CD4-positive, alpha-beta T cell treated with Interleukin-1 beta for 1 hour (primary cell): ENCODE measurements at regions not wholly inside any gene's neighbourhood (a gene's known extent, or its start where the extent isn't known, plus 50 kb on each side); places are given as distances from the start of the nearest gene placed in this dataset.
"Not testable (repeated sequence)": the region's sequence is repeated elsewhere in the genome, so short reads cannot be mapped to it uniquely, and the experiment has no call there.

Source experiments
- DNase-seq, 2 donors: peaks; one replicate each; pipeline ENCODE4 v3.0.0-alpha.2; 2020 to 2022

GRCh38 chr17:71464751-71465150 is 656.1 kb upstream of the SOX9 start:
- DNase-seq: no peak

GRCh38 chr17:71467719-71468118 is 653.1 kb upstream of the SOX9 start:
- no peak for DNase-seq

GRCh38 chr17:71470062-71470461 is 650.8 kb upstream of the SOX9 start:
- no peak for DNase-seq

GRCh38 chr17:71472809-71473789 is 647.7 kb upstream of the SOX9 start:
- no peak for DNase-seq

GRCh38 chr17:71477356-71477755 is 643.5 kb upstream of the SOX9 start:
- DNase-seq: no peak

GRCh38 chr17:71480099-71480498 is 640.7 kb upstream of the SOX9 start:
- DNase-seq: no peak

- DNase-seq: no peak
Measured at GRCh38 chr17:71482625-71483024, 638.2 kb upstream of the SOX9 start.

GRCh38 chr17:71484546-71484945 is 636.3 kb upstream of the SOX9 start:
- no peak for DNase-seq

GRCh38 chr17:71485426-71485825 is 635.4 kb upstream of the SOX9 start:
- no peak for DNase-seq

GRCh38 chr17:71486261-71486660 is 634.6 kb upstream of the SOX9 start:
- DNase-seq: no peak

GRCh38 chr17:71488851-71489250 is 632.0 kb upstream of the SOX9 start:
- DNase-seq: no peak

- DNase-seq: no peak
Measured at GRCh38 chr17:71494062-71494855, 626.6 kb upstream of the SOX9 start.

- no peak for DNase-seq
Measured at GRCh38 chr17:71495420-71495819, 625.4 kb upstream of the SOX9 start.

GRCh38 chr17:71496552-71496951 is 624.3 kb upstream of the SOX9 start:
- DNase-seq: no peak

- DNase-seq: no peak
Measured at GRCh38 chr17:71500761-71501555, 619.9 kb upstream of the SOX9 start.

- DNase-seq: no peak
Measured at GRCh38 chr17:71501711-71502110, 619.1 kb upstream of the SOX9 start.

GRCh38 chr17:71502443-71502842 is 618.4 kb upstream of the SOX9 start:
- no peak for DNase-seq

- DNase-seq: no peak
Measured at GRCh38 chr17:71503710-71504465, 616.9 kb upstream of the SOX9 start.

- no peak for DNase-seq
Measured at GRCh38 chr17:71505200-71505599, 615.6 kb upstream of the SOX9 start.

GRCh38 chr17:71505981-71506380 is 614.8 kb upstream of the SOX9 start:
- DNase-seq: no peak

- no peak for DNase-seq
Measured at GRCh38 chr17:71511266-71511995, 609.4 kb upstream of the SOX9 start.

- DNase-seq: not testable (repeated sequence)
Measured at GRCh38 chr17:71513725-71514124, 607.1 kb upstream of the SOX9 start.
